ENCODE measurements at regions not wholly inside any gene's neighbourhood (a gene's known extent, or its start where the extent isn't known, plus 50 kb on each side); places are given as distances from the start of the nearest gene placed in this dataset.

- Histone ChIP-seq H4K20me1 (no peaks in the 10 kb centered on the region), H3K4me1 (no peaks in the 10 kb centered on the region), H3K9ac (no peak overlapping the region), H3K4me3 (no peak overlapping the region), H3K27ac (no peak overlapping the region), H3K27me3 (no peaks in the 10 kb centered on the region), H3K36me3 (no peaks in the 10 kb centered on the region), H3K9me3 (no peaks in the 10 kb centered on the region), H3K4me2 (no peak overlapping the region)
- TF ChIP-seq Cebpa-rat (IDR thresholded peaks at IDR 0.05) = no peak
Measured at GRCh38 chr6:95095855-95096254, 481.5 kb upstream of the MANEA start.

DNA sequence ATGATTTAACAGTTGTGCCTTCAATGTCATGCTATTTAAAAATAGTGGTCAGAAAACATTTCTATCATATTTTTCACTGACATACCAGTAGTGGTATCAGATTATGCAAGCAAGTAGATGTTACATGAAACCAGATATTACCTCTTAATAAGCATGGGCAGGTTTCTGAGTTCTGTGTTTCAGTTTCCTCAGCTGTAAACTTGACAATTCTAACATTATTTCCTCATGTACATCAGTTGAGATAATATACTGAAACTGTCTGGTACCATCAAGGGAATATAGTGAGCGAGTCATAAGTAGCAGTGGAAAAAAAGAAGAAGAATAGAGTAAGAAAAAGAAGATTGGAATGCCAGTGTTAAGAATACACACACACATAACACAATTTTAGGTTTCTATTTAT is 477.9 kb upstream of the MANEA start:
- Histone ChIP-seq H3K27me3 (no peaks in the 10 kb centered on the region), H3K9ac (no peak overlapping the region), H3K36me3 (no peaks in the 10 kb centered on the region), H3K4me2 (no peak overlapping the region), H3K4me1 (no peaks in the 10 kb centered on the region), H3K9me3 (no peaks in the 10 kb centered on the region), H3K4me3 (no peak overlapping the region), H3K27ac (no peak overlapping the region), H4K20me1 (no peaks in the 10 kb centered on the region)
- no peak for TF ChIP-seq Cebpa-rat (IDR thresholded peaks at IDR 0.05)

- H3K27me3 ChIP-seq = no peaks in the 10 kb centered on the region
- no peak overlapping the region for H3K9ac ChIP-seq
- no peaks in the 10 kb centered on the region for H4K20me1 ChIP-seq
- TF ChIP-seq Cebpa-rat (IDR thresholded peaks at IDR 0.05) = no peak
- no peak overlapping the region for H3K4me3 ChIP-seq
- no peaks in the 10 kb centered on the region for H3K9me3 ChIP-seq
- H3K36me3 ChIP-seq = no peaks in the 10 kb centered on the region
- H3K27ac ChIP-seq = no peak overlapping the region
- no peak overlapping the region for H3K4me2 ChIP-seq
- H3K4me1 ChIP-seq = no peaks in the 10 kb centered on the region
Measured at GRCh38 chr6:95109212-95109611, 468.1 kb upstream of the MANEA start.

DNA sequence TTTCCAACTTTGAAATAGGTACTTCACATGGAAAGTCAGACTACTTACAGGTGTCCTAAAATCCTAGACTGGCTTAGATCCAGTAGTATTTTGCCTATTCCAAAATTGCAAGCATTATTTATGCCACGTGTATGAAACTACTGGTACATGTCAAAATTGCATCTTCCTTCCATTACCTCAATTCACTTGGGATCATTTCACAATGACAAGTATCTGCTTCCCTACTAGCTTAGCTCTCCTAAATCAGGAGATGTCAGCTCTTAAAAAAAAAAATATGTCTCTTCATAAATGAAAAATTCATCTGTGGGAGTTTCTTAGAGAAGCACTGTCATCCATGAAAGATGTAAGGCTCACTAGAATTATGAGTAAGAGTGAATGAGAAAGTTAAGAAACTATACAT is 466.6 kb upstream of the MANEA start:
- H3K36me3 ChIP-seq = no peaks in the 10 kb centered on the region
- no peaks in the 10 kb centered on the region for H3K4me1 ChIP-seq
- TF ChIP-seq Cebpa-rat (IDR thresholded peaks at IDR 0.05) = no peak
- H3K27me3 ChIP-seq = no peaks in the 10 kb centered on the region
- no peak overlapping the region for H3K4me3 ChIP-seq
- no peaks in the 10 kb centered on the region for H3K9me3 ChIP-seq
- no peak overlapping the region for H3K9ac ChIP-seq
- H3K4me2 ChIP-seq = no peak overlapping the region
- no peaks in the 10 kb centered on the region for H4K20me1 ChIP-seq
- no peak overlapping the region for H3K27ac ChIP-seq

DNA sequence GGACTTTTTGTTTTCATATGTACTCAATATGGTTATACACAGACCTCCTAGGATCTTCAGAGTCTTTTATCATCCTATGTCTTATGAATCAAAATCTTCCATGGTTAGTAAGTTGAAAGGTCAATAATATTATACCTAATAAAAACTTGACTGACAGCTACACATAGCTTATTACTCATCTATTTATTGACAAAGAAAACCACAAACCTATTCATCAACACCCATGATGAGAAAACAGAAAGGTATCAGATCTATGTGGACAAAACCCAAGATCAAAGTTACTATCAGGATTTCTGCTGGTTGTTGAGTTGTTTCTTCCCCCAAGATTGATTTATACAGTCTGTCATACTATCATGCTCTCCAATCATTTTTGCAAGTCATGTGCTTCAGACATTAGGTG is 460.1 kb upstream of the MANEA start:
- H3K36me3 ChIP-seq = no peaks in the 10 kb centered on the region
- no peaks in the 10 kb centered on the region for H4K20me1 ChIP-seq
- TF ChIP-seq Cebpa-rat (IDR thresholded peaks at IDR 0.05) = no peak
- H3K27ac ChIP-seq = no peak overlapping the region
- no peak overlapping the region for H3K4me2 ChIP-seq
- H3K9me3 ChIP-seq = no peaks in the 10 kb centered on the region
- no peaks in the 10 kb centered on the region for H3K4me1 ChIP-seq
- no peaks in the 10 kb centered on the region for H3K27me3 ChIP-seq
- no peak overlapping the region for H3K9ac ChIP-seq
- H3K4me3 ChIP-seq = no peak overlapping the region

GRCh38 chr6:95119927-95120326 is 457.4 kb upstream of the MANEA start:
- Histone ChIP-seq H3K27me3 (no peaks in the 10 kb centered on the region), H3K4me1 (no peaks in the 10 kb centered on the region)

GRCh38 chr6:95120984-95121383 is 456.4 kb upstream of the MANEA start:
- H3K36me3 ChIP-seq = no peaks in the 10 kb centered on the region
- no peak overlapping the region for H3K9ac ChIP-seq
- no peaks in the 10 kb centered on the region for H3K4me1 ChIP-seq
- H3K27me3 ChIP-seq = no peaks in the 10 kb centered on the region
- no peak for TF ChIP-seq Cebpa-rat (IDR thresholded peaks at IDR 0.05)
- no peaks in the 10 kb centered on the region for H4K20me1 ChIP-seq
- H3K27ac ChIP-seq = no peak overlapping the region
- no peak overlapping the region for H3K4me3 ChIP-seq
- H3K9me3 ChIP-seq = no peaks in the 10 kb centered on the region
- H3K4me2 ChIP-seq = no peak overlapping the region

More at GRCh38 chr6:95119927-95120326, 457.4 kb upstream of the MANEA start:
- Histone ChIP-seq H4K20me1 (no peaks in the 10 kb centered on the region), H3K9ac (no peak overlapping the region), H3K4me2 (no peak overlapping the region), H3K9me3 (no peaks in the 10 kb centered on the region), H3K36me3 (no peaks in the 10 kb centered on the region), H3K4me3 (no peak overlapping the region), H3K27ac (no peak overlapping the region)
- no peak for TF ChIP-seq Cebpa-rat (IDR thresholded peaks at IDR 0.05)

- H3K4me3 ChIP-seq = no peak overlapping the region
- H3K4me1 ChIP-seq = no peaks in the 10 kb centered on the region
- H3K27ac ChIP-seq = no peak overlapping the region
- H3K36me3 ChIP-seq = no peaks in the 10 kb centered on the region
- H3K4me2 ChIP-seq = no peak overlapping the region
- no peak for TF ChIP-seq Cebpa-rat (IDR thresholded peaks at IDR 0.05)
- no peak overlapping the region for H3K9ac ChIP-seq
- no peaks in the 10 kb centered on the region for H3K27me3 ChIP-seq
- no peaks in the 10 kb centered on the region for H4K20me1 ChIP-seq
- H3K9me3 ChIP-seq = no peaks in the 10 kb centered on the region
Measured at GRCh38 chr6:95127261-95127660, 450.1 kb upstream of the MANEA start.

DNA sequence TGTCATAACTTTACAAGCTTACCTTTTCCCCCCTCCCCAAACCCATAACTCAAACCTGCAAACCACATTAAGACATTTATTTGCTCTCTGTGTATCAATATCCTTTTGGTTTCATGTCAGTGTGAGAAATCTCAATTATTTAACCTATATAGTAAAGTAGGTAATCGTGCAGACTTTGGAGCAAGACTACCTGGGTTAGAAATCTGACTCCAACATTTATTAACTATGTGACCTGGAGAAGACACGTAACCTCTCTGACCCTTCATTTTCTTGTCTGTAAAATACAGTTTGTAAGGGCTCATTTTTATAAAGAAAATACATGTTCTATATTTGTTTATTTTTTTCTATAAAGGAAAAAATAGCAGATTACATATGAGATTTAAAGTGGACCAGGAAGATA is 448.9 kb upstream of the MANEA start:
- Histone ChIP-seq H3K9ac (no peak overlapping the region), H4K20me1 (no peaks in the 10 kb centered on the region), H3K27me3 (no peaks in the 10 kb centered on the region), H3K9me3 (no peaks in the 10 kb centered on the region), H3K4me2 (no peak overlapping the region), H3K27ac (no peak overlapping the region), H3K4me3 (no peak overlapping the region), H3K36me3 (no peaks in the 10 kb centered on the region), H3K4me1 (no peaks in the 10 kb centered on the region)
- TF ChIP-seq Cebpa-rat (IDR thresholded peaks at IDR 0.05) = no peak

DNA sequence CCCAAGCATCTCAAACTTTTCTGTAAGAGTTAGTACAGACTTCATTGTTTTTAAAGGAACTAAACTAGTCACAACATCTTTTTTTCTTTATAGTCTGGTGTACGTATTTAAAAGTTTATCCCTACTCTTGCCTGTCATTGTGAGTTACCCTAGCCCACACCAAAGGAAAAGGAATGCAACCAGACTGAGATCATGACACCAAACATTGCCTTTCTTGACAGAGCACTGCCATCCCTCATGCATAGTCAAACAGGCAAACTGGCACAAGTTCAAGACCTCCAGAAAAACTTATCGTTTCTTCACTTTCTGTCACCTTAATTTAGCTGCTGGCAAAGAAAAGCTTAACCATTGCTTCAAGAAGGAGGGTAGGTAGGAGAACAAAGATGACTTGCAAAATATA is 448.4 kb upstream of the MANEA start:
- Histone ChIP-seq H3K27me3 (no peaks in the 10 kb centered on the region), H3K4me3 (no peak overlapping the region), H3K36me3 (no peaks in the 10 kb centered on the region), H3K4me1 (no peaks in the 10 kb centered on the region), H4K20me1 (no peaks in the 10 kb centered on the region), H3K9me3 (no peaks in the 10 kb centered on the region), H3K4me2 (no peak overlapping the region), H3K27ac (no peak overlapping the region), H3K9ac (no peak overlapping the region)
- no peak for TF ChIP-seq Cebpa-rat (IDR thresholded peaks at IDR 0.05)

- Histone ChIP-seq H3K36me3 (no peaks in the 10 kb centered on the region), H3K9ac (no peak overlapping the region), H3K4me3 (no peak overlapping the region), H3K27me3 (no peaks in the 10 kb centered on the region), H3K4me1 (no peaks in the 10 kb centered on the region), H3K4me2 (no peak overlapping the region), H4K20me1 (no peaks in the 10 kb centered on the region), H3K9me3 (no peaks in the 10 kb centered on the region), H3K27ac (no peak overlapping the region)
- no peak for TF ChIP-seq Cebpa-rat (IDR thresholded peaks at IDR 0.05)
Measured at GRCh38 chr6:95133578-95133977, 443.8 kb upstream of the MANEA start.
